HEK293 (cell line): ENCODE measurements at regions not wholly inside any gene's neighbourhood (a gene's known extent, or its start where the extent isn't known, plus 50 kb on each side); places are given as distances from the start of the nearest gene placed in this dataset.

Experiments
- ZFP37 ChIP-seq: fragments of 450-650 bp; formaldehyde crosslinking; IDR thresholded peaks from 2 replicates; pipeline ENCODE4 v1.5.1; 2016; ENCODE audit warnings: missing biosample characterization, missing genetic modification characterization
- ZNF10 ChIP-seq: fragments of 450-650 bp; formaldehyde crosslinking; IDR thresholded peaks from 2 replicates; pipeline ENCODE4 v1.5.1; 2017; ENCODE audit warnings: missing biosample characterization, missing genetic modification characterization
- ZNF843 ChIP-seq: fragments of 450-650 bp; formaldehyde crosslinking; IDR thresholded peaks from 2 replicates; pipeline ENCODE4 v1.5.1; 2016; ENCODE audit warnings: missing biosample characterization, missing genetic modification characterization
- TF ChIP-seq, protein P1 (sequence below): fragments of 450-650 bp; formaldehyde crosslinking; IDR thresholded peaks from 2 replicates; pipeline ENCODE4 v1.5.1; 2016; ENCODE audit warnings: missing biosample characterization, missing genetic modification characterization

DNA sequence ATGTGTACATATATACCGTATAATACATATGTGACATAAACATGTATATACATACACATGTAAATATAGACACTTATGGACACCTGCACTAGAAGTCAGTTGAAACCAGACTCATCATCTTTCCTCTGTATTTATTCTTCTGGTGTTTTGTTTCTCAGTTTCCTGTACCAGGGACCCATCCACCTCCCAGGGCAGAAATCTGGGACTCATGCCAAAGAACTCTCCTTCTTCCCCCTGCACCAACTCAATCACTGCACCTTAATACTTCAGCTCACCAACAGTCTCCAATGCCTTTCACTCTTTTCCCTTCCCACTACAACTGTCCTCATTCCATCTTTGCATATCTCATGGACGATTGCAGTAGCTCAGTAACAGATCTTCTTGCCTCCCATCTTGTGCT is 428.0 kb downstream of the FBXO15 start:
- TF ChIP-seq ZNF10 (tag by site-specific recombination) = no peak
- TF ChIP-seq ZFP37 = no peak
- TF ChIP-seq ZNF843 (tag by site-specific recombination) = no peak
- TF ChIP-seq, protein P1, sequence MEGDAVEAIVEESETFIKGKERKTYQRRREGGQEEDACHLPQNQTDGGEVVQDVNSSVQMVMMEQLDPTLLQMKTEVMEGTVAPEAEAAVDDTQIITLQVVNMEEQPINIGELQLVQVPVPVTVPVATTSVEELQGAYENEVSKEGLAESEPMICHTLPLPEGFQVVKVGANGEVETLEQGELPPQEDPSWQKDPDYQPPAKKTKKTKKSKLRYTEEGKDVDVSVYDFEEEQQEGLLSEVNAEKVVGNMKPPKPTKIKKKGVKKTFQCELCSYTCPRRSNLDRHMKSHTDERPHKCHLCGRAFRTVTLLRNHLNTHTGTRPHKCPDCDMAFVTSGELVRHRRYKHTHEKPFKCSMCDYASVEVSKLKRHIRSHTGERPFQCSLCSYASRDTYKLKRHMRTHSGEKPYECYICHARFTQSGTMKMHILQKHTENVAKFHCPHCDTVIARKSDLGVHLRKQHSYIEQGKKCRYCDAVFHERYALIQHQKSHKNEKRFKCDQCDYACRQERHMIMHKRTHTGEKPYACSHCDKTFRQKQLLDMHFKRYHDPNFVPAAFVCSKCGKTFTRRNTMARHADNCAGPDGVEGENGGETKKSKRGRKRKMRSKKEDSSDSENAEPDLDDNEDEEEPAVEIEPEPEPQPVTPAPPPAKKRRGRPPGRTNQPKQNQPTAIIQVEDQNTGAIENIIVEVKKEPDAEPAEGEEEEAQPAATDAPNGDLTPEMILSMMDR (tag by site-specific recombination) = no peak
